HG02763 (cell line): ENCODE measurements at regions not wholly inside any gene's neighbourhood (a gene's known extent, or its start where the extent isn't known, plus 50 kb on each side); places are given as distances from the start of the nearest gene placed in this dataset.

ENCODE experiments used
- ATAC-seq: cut with Tn5 transposase; IDR thresholded peaks from one replicate; pipeline ENCODE4 v1.9.1; 2021; ENCODE audit warnings: mild to moderate bottlenecking, moderate library complexity; ENCODE audit not compliant: unreplicated experiment

GRCh38 chr16:86710602-86710950 is 132.2 kb downstream of the FOXL1 start:
- no peak for ATAC-seq

- no peak for ATAC-seq
These were observed 134.0 kb downstream of the FOXL1 start for GRCh38 chr16:86712158-86713009.

GRCh38 chr16:86713021-86713631 is 134.8 kb downstream of the FOXL1 start:
- no peak for ATAC-seq

DNA sequence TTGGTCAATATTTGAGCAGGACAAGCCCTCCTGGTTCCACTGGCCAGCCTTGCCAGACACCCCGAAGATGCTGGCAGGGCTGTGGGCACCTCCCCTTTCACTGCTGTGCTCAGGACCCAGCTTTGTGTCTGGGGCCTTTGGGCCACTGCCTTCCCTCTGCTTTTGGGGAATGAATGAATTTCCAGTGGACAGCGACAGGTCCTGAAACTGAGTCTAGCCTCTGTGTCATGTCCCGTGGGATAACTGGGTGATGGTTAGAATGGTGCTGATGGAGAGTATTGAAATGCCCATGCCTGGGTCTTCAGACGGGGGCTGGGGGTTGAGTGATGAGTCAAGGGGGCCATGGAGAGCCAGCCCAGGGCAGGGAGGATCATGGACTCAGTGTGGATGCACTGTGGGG is 135.8 kb downstream of the FOXL1 start:
- ATAC-seq = no peak

GRCh38 chr16:86716649-86717048 is 138.3 kb downstream of the FOXL1 start:
- no peak for ATAC-seq

DNA sequence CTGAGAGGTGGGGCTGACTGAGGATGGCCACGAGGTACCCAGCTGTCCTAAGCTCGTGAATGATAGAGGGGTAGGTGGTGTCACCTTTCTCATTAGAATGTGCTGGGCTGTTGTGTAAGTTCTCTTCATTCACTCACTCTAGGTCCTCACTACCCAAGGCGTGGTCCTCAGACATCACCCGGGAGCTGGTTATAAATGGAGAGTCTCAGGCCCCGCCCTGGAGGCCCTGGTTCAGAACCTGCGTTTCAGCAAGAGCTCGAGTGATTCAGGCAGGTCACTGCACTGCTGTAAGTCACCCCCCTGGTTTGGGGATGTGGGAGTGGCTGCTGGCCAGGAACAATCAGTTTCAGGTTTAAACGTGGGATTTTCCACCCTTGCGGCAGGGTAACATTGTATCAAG is 139.8 kb downstream of the FOXL1 start:
- no peak for ATAC-seq

GRCh38 chr16:86722970-86723369 is 144.6 kb downstream of the FOXL1 start:
- no peak for ATAC-seq

GRCh38 chr16:86723689-86724088 is 145.3 kb downstream of the FOXL1 start:
- no peak for ATAC-seq

DNA sequence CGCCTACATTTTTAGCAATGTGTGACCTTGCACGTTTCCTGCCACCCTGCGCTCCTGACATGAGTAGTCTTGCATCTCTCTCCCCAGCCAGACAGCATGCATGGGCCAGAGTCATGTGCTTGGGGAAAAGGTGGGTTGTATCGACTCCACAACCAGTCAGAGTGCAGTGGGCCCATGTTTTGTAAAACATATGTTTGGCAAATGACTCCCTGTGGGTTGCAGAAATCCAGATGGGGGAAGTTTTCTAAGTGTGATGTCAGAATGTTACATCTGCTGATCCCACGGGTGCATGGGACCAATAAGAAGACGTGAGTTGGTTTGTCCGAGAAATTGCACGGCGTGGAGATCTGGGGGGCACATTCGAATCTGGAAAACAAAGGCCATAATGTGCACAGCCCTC is 147.1 kb downstream of the FOXL1 start:
- no peak for ATAC-seq

- ATAC-seq = no peak
These were observed 148.0 kb downstream of the FOXL1 start for GRCh38 chr16:86726340-86726739.

- ATAC-seq = no peak
These were observed 148.8 kb downstream of the FOXL1 start for GRCh38 chr16:86727131-86727530.

DNA sequence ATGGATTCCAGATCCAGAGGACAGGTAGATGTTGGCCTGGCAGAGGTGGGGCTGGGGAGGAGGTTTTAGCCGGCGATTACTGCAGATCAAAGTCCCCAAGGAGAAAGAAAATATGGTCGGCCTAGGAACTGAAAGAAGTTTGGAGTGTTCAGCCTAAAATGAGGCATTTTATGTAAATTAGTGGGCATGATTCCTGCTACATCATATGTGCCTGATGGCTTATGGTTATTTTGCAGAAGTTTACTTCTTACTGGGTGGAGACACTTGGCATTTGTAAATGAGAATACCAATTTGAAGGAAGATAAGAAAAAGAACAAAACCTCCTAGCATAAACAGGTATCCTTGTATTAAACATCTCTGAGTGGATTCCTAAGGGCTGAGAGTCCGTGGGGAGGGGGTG is 149.3 kb downstream of the FOXL1 start:
- ATAC-seq = no peak

DNA sequence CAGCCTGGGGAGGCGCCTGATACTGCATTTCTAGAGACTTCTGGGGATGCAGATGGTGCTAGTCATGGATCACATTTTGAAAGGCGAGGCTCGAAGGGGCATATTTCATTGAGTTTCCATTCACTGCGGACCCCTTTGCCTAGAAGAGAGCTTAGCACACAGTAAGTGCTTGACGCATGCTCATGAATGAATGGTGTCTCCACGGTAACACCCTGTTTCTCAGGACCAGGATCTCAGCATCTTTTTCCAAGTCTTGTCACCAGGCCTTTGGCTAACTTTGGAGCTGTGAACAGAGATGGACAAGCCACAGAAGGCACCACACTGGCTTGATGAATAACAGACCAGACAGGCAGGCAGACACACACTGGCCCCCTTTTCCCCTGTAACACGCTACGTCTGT is 151.3 kb downstream of the FOXL1 start:
- no peak for ATAC-seq

- ATAC-seq = no peak
These were observed 151.7 kb downstream of the FOXL1 start for GRCh38 chr16:86730086-86730485.

- ATAC-seq = no peak
These were observed 152.2 kb downstream of the FOXL1 start for GRCh38 chr16:86730597-86730996.

DNA sequence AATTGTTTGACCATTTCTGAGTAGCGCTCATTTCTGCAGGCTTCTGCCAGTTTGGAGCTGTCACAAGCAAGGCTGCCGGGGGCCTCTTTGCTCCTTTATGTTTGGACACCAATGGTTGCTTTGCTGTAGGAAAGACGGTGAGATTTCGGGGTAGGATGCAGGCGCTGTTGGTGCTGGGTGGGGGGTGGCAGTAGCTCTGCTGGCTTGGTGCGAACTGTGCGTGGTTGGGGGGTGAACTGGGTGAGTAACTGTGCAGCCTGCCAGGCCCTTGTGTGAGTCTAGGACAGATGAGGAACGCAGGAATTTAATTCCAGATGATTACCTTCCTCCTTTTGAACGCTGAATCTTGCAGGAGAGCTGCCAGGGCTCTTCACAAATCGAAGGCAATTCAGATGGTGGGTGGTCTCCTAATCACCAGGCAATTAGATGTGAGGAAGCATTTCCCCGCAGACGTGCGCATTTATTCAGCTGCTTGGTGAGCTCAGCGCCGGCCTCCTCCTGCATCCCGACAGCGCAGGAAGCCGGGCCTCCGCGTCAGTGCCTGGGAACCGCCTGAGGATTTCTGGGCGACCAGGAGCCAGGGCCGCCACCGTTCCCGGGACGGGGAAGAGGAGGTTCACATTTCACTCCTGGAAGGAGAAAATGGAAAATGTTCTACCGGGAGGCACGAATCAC is 154.4 kb downstream of the FOXL1 start:
- ATAC-seq = no peak

DNA sequence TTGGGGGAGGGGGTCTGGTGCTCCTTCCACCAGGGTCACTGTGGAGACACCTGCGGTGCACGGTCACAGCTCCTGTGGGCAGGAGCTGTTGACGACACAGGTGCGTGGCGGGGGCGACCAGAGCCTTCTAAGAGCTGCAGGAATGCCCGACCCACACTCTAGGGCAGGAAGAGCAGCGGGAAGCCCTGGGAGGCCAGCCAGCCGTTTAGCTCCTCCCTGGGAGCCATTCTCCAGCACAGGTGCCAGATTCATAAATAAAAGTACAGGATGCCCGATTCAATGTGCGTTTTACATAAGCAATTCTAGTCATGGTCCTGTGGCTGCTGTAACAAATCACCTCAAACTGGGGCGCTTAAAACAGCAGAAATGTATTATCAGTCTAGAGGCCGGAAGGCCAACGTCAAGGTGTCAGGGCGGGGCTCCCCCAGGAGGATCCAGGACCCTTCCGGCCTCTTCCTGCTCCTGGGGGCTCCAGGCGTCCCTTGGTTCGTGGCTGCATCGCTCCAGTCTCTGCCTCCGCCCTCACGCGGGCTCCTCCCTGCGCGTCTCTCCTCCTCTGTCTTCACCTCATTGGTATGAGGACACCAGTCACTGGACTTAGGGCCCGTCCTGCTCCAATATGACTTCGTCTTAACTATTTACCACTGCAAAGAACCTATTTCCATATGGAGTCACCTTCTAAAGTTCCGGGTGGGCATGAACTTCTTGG is 155.4 kb downstream of the FOXL1 start:
- ATAC-seq = no peak

GRCh38 chr16:86734543-86735460 is 156.5 kb downstream of the FOXL1 start:
- ATAC-seq = no peak

GRCh38 chr16:86735727-86736126 is 157.4 kb downstream of the FOXL1 start:
- no peak for ATAC-seq

DNA sequence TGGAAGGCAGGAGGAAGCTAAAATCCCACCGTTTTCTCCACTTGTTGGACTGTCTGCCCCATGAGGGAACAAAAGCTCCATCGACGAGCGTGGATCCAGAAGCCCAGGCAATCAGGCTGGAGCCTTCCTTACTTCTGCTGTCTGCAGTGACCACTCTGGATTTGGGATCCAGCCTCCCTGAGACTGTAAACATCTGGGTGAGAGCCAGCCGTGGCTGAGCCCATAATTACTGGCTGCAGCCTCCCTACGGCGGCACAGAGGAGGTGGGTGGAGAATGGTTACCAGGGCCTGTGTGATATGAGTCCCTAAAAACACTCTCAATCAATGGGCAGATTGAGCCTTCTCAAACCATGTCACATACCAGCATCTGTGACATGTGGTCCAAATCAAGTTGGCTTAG is 158.2 kb downstream of the FOXL1 start:
- no peak for ATAC-seq
